DOHH2 (cell line): ENCODE measurements at regions not wholly inside any gene's neighbourhood (a gene's known extent, or its start where the extent isn't known, plus 50 kb on each side); places are given as distances from the start of the nearest gene placed in this dataset.
"Not testable (repeated sequence)": the region's sequence is repeated elsewhere in the genome, so short reads cannot be mapped to it uniquely, and the experiment has no call there.

Source experiments
- H3F3A ChIP-seq: fragments of 200-600 bp; sonication (generic), shearing (Covaris generic); 2 replicates; pipeline ENCODE4 v1.6.0; 2016; ENCODE audit warnings: antibody characterized with exemption, mild to moderate bottlenecking; ENCODE audit not compliant: control insufficient read depth, insufficient read depth
- H3K27ac ChIP-seq: fragments of 200-600 bp; sonication (generic); 2 replicates; pipeline ENCODE4 v1.5.1; 2014; ENCODE audit warnings: low read depth, mild to moderate bottlenecking, low read length, moderate library complexity
- H3K27me3 ChIP-seq: fragments of 200-600 bp; sonication (generic); 2 replicates; pipeline ENCODE4 v1.6.1; 2014; ENCODE audit warnings: mild to moderate bottlenecking, low read length, mixed read lengths; ENCODE audit not compliant: control insufficient read depth
- H3K36me3 ChIP-seq: fragments of 200-600 bp; sonication (generic); 2 replicates; pipeline ENCODE4 v1.6.1; 2014; ENCODE audit warnings: mild to moderate bottlenecking, low read length, moderate library complexity, mixed read lengths; ENCODE audit not compliant: control insufficient read depth
- H3K4me1 ChIP-seq: fragments of 200-600 bp; sonication (generic); 2 replicates; pipeline ENCODE4 v1.6.1; 2014; ENCODE audit warnings: mild to moderate bottlenecking, low read length, mixed read lengths; ENCODE audit not compliant: control insufficient read depth
- H3K4me2 ChIP-seq: fragments of 200-600 bp; sonication (generic); 2 replicates; pipeline ENCODE4 v1.6.0; 2014; ENCODE audit warnings: mild to moderate bottlenecking, low read length, moderate library complexity
- H3K4me3 ChIP-seq: fragments of 200-600 bp; sonication (generic); 2 replicates; pipeline ENCODE4 v1.5.1; 2014; ENCODE audit warnings: mild to moderate bottlenecking, low read length, mixed read lengths
- H3K79me2 ChIP-seq: fragments of 200-600 bp; sonication (generic); 2 replicates; pipeline ENCODE4 v1.6.1; 2014; ENCODE audit warnings: mild to moderate bottlenecking, low read length, mixed read lengths; ENCODE audit not compliant: control insufficient read depth
- H3K9me2 ChIP-seq: fragments of 200-600 bp; sonication (generic); replicated peaks from 2 replicates; pipeline ENCODE4 v1.6.1; 2014; ENCODE audit warnings: mild to moderate bottlenecking, low read length, mixed read lengths; ENCODE audit not compliant: control insufficient read depth
- H3K9me3 ChIP-seq: fragments of 200-600 bp; sonication (generic); 2 replicates; pipeline ENCODE4 v1.6.1; 2014; ENCODE audit warnings: antibody characterized with exemption, low read length, mixed read lengths; ENCODE audit not compliant: control insufficient read depth, insufficient read depth
- H4K20me1 ChIP-seq: fragments of 200-600 bp; sonication (generic); 2 replicates; pipeline ENCODE4 v1.6.0; 2014; ENCODE audit warnings: low read depth, mild to moderate bottlenecking, antibody characterized with exemption, low read length, moderate library complexity; ENCODE audit not compliant: control insufficient read depth, insufficient read depth
- EZH2phosphoT487 ChIP-seq: fragments of 200-600 bp; sonication (generic); IDR thresholded peaks from 2 replicates; pipeline ENCODE4 v1.6.1; 2017; ENCODE audit warnings: borderline replicate concordance, mild to moderate bottlenecking, antibody characterized with exemption, low read length, moderate library complexity, mixed read lengths
- TF ChIP-seq, protein P1 (sequence below): fragments of 200-600 bp; sonication (generic); IDR thresholded peaks from one replicate; pipeline ENCODE4 v1.5.1; 2014; ENCODE audit warnings: antibody characterized with exemption, mild to moderate bottlenecking, low read depth, low read length; ENCODE audit not compliant: poor library complexity, severe bottlenecking

DNA sequence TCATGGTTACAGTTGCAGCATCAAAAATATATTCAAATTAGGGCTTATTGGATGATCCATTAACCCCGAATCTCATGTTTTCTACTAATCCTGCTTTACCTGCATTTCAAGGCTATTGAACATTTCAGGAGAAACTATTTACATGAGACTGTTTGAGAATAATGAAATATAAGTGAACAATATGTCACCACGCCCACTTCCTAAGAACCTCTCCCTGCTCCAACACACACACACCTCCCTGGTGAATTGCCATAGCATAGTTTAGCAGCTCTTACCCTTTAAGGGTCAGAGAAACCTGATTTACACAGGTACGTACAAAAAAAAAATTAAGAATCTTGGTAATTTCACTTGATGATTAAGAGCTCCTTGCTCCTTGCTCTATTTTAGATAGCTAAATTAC lies 113.4 kb downstream of the ANXA5 start:
- TF ChIP-seq, protein P1, sequence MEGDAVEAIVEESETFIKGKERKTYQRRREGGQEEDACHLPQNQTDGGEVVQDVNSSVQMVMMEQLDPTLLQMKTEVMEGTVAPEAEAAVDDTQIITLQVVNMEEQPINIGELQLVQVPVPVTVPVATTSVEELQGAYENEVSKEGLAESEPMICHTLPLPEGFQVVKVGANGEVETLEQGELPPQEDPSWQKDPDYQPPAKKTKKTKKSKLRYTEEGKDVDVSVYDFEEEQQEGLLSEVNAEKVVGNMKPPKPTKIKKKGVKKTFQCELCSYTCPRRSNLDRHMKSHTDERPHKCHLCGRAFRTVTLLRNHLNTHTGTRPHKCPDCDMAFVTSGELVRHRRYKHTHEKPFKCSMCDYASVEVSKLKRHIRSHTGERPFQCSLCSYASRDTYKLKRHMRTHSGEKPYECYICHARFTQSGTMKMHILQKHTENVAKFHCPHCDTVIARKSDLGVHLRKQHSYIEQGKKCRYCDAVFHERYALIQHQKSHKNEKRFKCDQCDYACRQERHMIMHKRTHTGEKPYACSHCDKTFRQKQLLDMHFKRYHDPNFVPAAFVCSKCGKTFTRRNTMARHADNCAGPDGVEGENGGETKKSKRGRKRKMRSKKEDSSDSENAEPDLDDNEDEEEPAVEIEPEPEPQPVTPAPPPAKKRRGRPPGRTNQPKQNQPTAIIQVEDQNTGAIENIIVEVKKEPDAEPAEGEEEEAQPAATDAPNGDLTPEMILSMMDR: no peak
- no peak for TF ChIP-seq EZH2phosphoT487
- H4K20me1 ChIP-seq: no peaks in the 10 kb centered on the region
- no peaks in the 10 kb centered on the region for H3K4me1 ChIP-seq
- H3K9me2 ChIP-seq: no peaks in the 10 kb centered on the region
- no peak overlapping the region for H3K4me3 ChIP-seq
- H3K27ac ChIP-seq: no peak overlapping the region
- no peaks in the 10 kb centered on the region for H3K79me2 ChIP-seq
- no peaks in the 10 kb centered on the region for H3F3A ChIP-seq
- H3K9me3 ChIP-seq: no peaks in the 10 kb centered on the region
- H3K4me2 ChIP-seq: no peak overlapping the region
- no peaks in the 10 kb centered on the region for H3K36me3 ChIP-seq
- H3K27me3 ChIP-seq: no peaks in the 10 kb centered on the region

DNA sequence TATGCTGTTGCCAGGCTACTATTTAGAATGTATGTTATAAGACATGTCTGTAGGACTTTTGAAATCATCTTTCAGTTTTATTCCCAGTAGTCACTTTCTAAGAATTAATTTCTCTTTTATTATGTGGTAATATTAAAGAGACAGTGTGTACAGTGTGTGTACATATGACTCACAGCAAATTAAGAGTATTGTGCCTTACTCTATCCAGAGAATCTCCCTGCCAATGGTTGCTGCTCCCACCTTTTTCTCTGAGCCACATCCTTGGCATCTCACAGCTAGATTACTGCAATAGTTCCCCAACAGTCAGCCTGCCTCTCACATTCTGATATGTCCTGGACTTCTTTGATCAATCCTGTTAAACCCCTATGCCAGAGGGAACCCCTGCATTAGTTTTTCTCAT lies 114.5 kb downstream of the ANXA5 start:
- H3K27ac ChIP-seq: no peak overlapping the region
- no peaks in the 10 kb centered on the region for H4K20me1 ChIP-seq
- TF ChIP-seq, protein P1: no peak
- no peak for TF ChIP-seq EZH2phosphoT487
- no peaks in the 10 kb centered on the region for H3K36me3 ChIP-seq
- H3F3A ChIP-seq: no peaks in the 10 kb centered on the region
- no peak overlapping the region for H3K4me3 ChIP-seq
- H3K9me2 ChIP-seq: no peaks in the 10 kb centered on the region
- no peaks in the 10 kb centered on the region for H3K79me2 ChIP-seq
- no peaks in the 10 kb centered on the region for H3K4me1 ChIP-seq
- H3K4me2 ChIP-seq: no peak overlapping the region
- no peaks in the 10 kb centered on the region for H3K9me3 ChIP-seq
- H3K27me3 ChIP-seq: no peaks in the 10 kb centered on the region

DNA sequence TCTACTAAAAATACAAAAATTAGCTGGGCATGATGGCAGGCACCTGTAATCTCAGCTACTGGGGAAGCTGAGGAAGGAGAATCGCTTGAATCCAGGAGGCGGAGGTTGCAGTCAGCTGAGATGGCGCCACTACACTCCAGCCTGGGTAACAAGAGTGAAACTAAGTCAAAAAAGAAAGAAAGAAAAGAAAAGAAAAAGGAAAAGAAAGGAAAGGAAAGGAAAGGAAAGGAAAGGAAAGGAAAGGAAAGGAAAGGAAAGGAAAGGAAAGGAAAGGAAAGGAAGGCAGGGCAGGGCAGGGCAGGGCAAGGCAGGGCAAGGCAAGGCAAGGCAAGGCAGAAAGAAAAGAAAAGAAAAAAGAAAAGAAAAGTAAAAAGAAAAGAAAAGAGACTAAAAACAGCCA lies 121.4 kb downstream of the ANXA5 start:
- not testable (repeated sequence) for H3K4me2 ChIP-seq, H3F3A ChIP-seq, H3K36me3 ChIP-seq

DNA sequence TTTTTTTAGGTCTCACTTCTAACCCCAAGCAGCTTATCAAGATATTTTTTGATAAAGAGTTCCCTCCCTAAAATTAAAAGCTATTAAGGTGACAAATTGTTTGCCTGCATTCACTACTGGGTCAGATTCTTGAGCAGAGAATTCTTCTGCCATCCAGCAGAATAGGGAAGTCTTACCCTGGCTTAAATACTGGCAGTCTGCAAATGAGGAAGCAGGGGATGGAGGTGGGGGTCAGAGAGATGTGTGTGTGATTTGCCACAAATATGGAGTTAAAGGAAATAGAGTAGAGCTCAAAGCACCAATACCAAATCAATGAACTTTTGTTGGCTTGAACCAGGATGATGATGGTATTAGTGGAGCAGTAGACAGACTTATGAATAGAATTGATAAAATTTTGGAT lies 122.2 kb downstream of the ANXA5 start:
- H3K79me2 ChIP-seq: no peaks in the 10 kb centered on the region
- no peaks in the 10 kb centered on the region for H4K20me1 ChIP-seq
- H3K27ac ChIP-seq: no peak overlapping the region
- H3K4me2 ChIP-seq: no peak overlapping the region
- H3K9me2 ChIP-seq: no peaks in the 10 kb centered on the region
- H3K4me3 ChIP-seq: no peak overlapping the region
- H3K36me3 ChIP-seq: no peaks in the 10 kb centered on the region
- no peaks in the 10 kb centered on the region for H3F3A ChIP-seq
- H3K27me3 ChIP-seq: no peaks in the 10 kb centered on the region
- TF ChIP-seq, protein P1: no peak
- H3K4me1 ChIP-seq: no peaks in the 10 kb centered on the region
- no peaks in the 10 kb centered on the region for H3K9me3 ChIP-seq

More for the DNA sequence above, 121.4 kb downstream of the ANXA5 start:
- not testable (repeated sequence) for H3K27me3 ChIP-seq, H3K9me3 ChIP-seq, H3K4me3 ChIP-seq, H3K9me2 ChIP-seq, H4K20me1 ChIP-seq, H3K79me2 ChIP-seq, H3K4me1 ChIP-seq, H3K27ac ChIP-seq
